Mononuclear cell (primary cell): ENCODE measurements at regions not wholly inside any gene's neighbourhood (a gene's known extent, or its start where the extent isn't known, plus 50 kb on each side); places are given as distances from the start of the nearest gene placed in this dataset.
"Not testable (repeated sequence)": the region's sequence is repeated elsewhere in the genome, so short reads cannot be mapped to it uniquely, and the experiment has no call there.

Experiments
- H3K27me3 ChIP-seq: 2 replicates; pipeline ENCODE4 v1.6.0; 2011; ENCODE audit warnings: low read length, control low read depth; ENCODE audit not compliant: insufficient read depth
- H3K4me1 ChIP-seq: 2 replicates; pipeline ENCODE4 v1.5.1; 2011; ENCODE audit warnings: mild to moderate bottlenecking, low read length, control low read depth; ENCODE audit not compliant: insufficient read depth
- H3K4me3 ChIP-seq: 2 replicates; pipeline ENCODE4 v1.5.1; 2011; ENCODE audit warnings: mild to moderate bottlenecking, low read length, moderate library complexity
- H3K9me3 ChIP-seq: 2 replicates; pipeline ENCODE4 v1.5.1; 2011; ENCODE audit warnings: low read depth, mild to moderate bottlenecking, control low read depth, low read length

- H3K27me3 ChIP-seq: no peaks in the 10 kb centered on the region
- no peak overlapping the region for H3K4me3 ChIP-seq
- H3K4me1 ChIP-seq: no peaks in the 10 kb centered on the region
- no peaks in the 10 kb centered on the region for H3K9me3 ChIP-seq
These were observed 80.5 kb upstream of the PPARGC1A start for GRCh38 chr4:23970201-23970850.

GRCh38 chr4:23969635-23970145 lies 79.8 kb upstream of the PPARGC1A start:
- H3K9me3 ChIP-seq: no peaks in the 10 kb centered on the region
- no peaks in the 10 kb centered on the region for H3K27me3 ChIP-seq
- no peaks in the 10 kb centered on the region for H3K4me1 ChIP-seq
- no peak overlapping the region for H3K4me3 ChIP-seq

- no peaks in the 10 kb centered on the region for H3K9me3 ChIP-seq
- H3K4me3 ChIP-seq: no peak overlapping the region
- H3K27me3 ChIP-seq: no peaks in the 10 kb centered on the region
- H3K4me1 ChIP-seq: no peaks in the 10 kb centered on the region
These were observed 77.4 kb upstream of the PPARGC1A start for GRCh38 chr4:23967281-23967680.

- Histone ChIP-seq H3K4me3 (no peak overlapping the region), H3K4me1 (no peaks in the 10 kb centered on the region), H3K9me3 (no peaks in the 10 kb centered on the region), H3K27me3 (no peaks in the 10 kb centered on the region)
These were observed 76.9 kb upstream of the PPARGC1A start for GRCh38 chr4:23966725-23967124.

GRCh38 chr4:23962462-23962861 lies 72.6 kb upstream of the PPARGC1A start:
- Histone ChIP-seq H3K27me3 (no peaks in the 10 kb centered on the region), H3K9me3 (no peaks in the 10 kb centered on the region), H3K4me1 (no peaks in the 10 kb centered on the region), H3K4me3 (no peak overlapping the region)

GRCh38 chr4:23961395-23961794 lies 71.5 kb upstream of the PPARGC1A start:
- H3K4me1 ChIP-seq, H3K4me3 ChIP-seq, H3K27me3 ChIP-seq, H3K9me3 ChIP-seq: not testable (repeated sequence)

- Histone ChIP-seq H3K27me3 (no peaks in the 10 kb centered on the region), H3K9me3 (no peaks in the 10 kb centered on the region), H3K4me3 (no peak overlapping the region), H3K4me1 (no peaks in the 10 kb centered on the region)
These were observed 69.7 kb upstream of the PPARGC1A start for GRCh38 chr4:23959396-23960148.

- no peaks in the 10 kb centered on the region for H3K27me3 ChIP-seq
- no peaks in the 10 kb centered on the region for H3K4me1 ChIP-seq
- H3K4me3 ChIP-seq: no peak overlapping the region
- no peaks in the 10 kb centered on the region for H3K9me3 ChIP-seq
These were observed 68.9 kb upstream of the PPARGC1A start for GRCh38 chr4:23958749-23959148.

GRCh38 chr4:23957465-23957864 lies 67.6 kb upstream of the PPARGC1A start:
- H3K4me3 ChIP-seq: no peak overlapping the region
- H3K9me3 ChIP-seq: no peaks in the 10 kb centered on the region
- H3K27me3 ChIP-seq: no peaks in the 10 kb centered on the region
- H3K4me1 ChIP-seq: no peaks in the 10 kb centered on the region

- Histone ChIP-seq H3K27me3 (no peaks in the 10 kb centered on the region), H3K9me3 (no peaks in the 10 kb centered on the region), H3K4me1 (no peaks in the 10 kb centered on the region), H3K4me3 (no peak overlapping the region)
These were observed 66.9 kb upstream of the PPARGC1A start for GRCh38 chr4:23956601-23957364.

GRCh38 chr4:23952258-23952657 lies 62.4 kb upstream of the PPARGC1A start:
- Histone ChIP-seq H3K4me1 (no peaks in the 10 kb centered on the region), H3K9me3 (no peaks in the 10 kb centered on the region), H3K4me3 (no peak overlapping the region)

GRCh38 chr4:23947826-23948225 lies 58.0 kb upstream of the PPARGC1A start:
- Histone ChIP-seq H3K4me3 (no peak overlapping the region), H3K27me3 (no peaks in the 10 kb centered on the region), H3K9me3 (no peaks in the 10 kb centered on the region), H3K4me1 (peaks cover 16% of the 10 kb centered on the region)

More at GRCh38 chr4:23952258-23952657, 62.4 kb upstream of the PPARGC1A start:
- H3K27me3 ChIP-seq: no peaks in the 10 kb centered on the region

GRCh38 chr4:23946299-23946698 lies 56.5 kb upstream of the PPARGC1A start:
- H3K4me1 ChIP-seq: peaks cover 16% of the 10 kb centered on the region
- H3K27me3 ChIP-seq: no peaks in the 10 kb centered on the region
- H3K4me3 ChIP-seq: no peak overlapping the region
- no peaks in the 10 kb centered on the region for H3K9me3 ChIP-seq

GRCh38 chr4:23945451-23946017 lies 55.7 kb upstream of the PPARGC1A start:
- Histone ChIP-seq H3K4me3 (no peak overlapping the region), H3K27me3 (no peaks in the 10 kb centered on the region), H3K4me1 (peaks cover 16% of the 10 kb centered on the region), H3K9me3 (no peaks in the 10 kb centered on the region)

- peaks cover 16% of the 10 kb centered on the region for H3K4me1 ChIP-seq
- H3K4me3 ChIP-seq, H3K9me3 ChIP-seq, H3K27me3 ChIP-seq: not testable (repeated sequence)
These were observed 54.7 kb upstream of the PPARGC1A start for GRCh38 chr4:23944556-23944955.
